ENCODE measurements at regions not wholly inside any gene's neighbourhood (a gene's known extent, or its start where the extent isn't known, plus 50 kb on each side); places are given as distances from the start of the nearest gene placed in this dataset.

GRCh38 chr19:30711296-30711695, 339.1 kb downstream of the ZNF536 start:
- no peak for TF ChIP-seq CTCF (IDR thresholded peaks at IDR 0.05; ENCODE audit: low read depth, low read length, missing control alignments)
- in situ Hi-C loops (cut with HindIII; ENCODE audit: low sequenced_read_pairs) = no loop called here

GRCh38 chr19:30710721-30711120, 338.5 kb downstream of the ZNF536 start:
- DNase-seq (ENCODE audit: low read depth) = no peak
- in situ Hi-C loops (cut with HindIII; ENCODE audit: low sequenced_read_pairs) = no loop called here
- no peak for TF ChIP-seq CTCF (IDR thresholded peaks at IDR 0.05; ENCODE audit: low read depth, low read length, missing control alignments)
- H3K4me3 ChIP-seq (ENCODE audit: low read depth, low read length) = no peak overlapping the region

More at GRCh38 chr19:30711296-30711695, 339.1 kb downstream of the ZNF536 start:
- H3K4me3 ChIP-seq (ENCODE audit: low read depth, low read length) = no peak overlapping the region
- DNase-seq (ENCODE audit: low read depth) = no peak

- H3K4me3 ChIP-seq (ENCODE audit: low read depth, low read length) = no peak overlapping the region
- in situ Hi-C loops (cut with HindIII; ENCODE audit: low sequenced_read_pairs) = no loop called here
- TF ChIP-seq CTCF (IDR thresholded peaks at IDR 0.05; ENCODE audit: low read depth, low read length, missing control alignments) = no peak
- DNase-seq (ENCODE audit: low read depth) = no peak
Measured at GRCh38 chr19:30708416-30709178, 336.4 kb downstream of the ZNF536 start.

GRCh38 chr19:30704771-30705330, 332.7 kb downstream of the ZNF536 start:
- in situ Hi-C loops (cut with HindIII; ENCODE audit: low sequenced_read_pairs) = no loop called here
- TF ChIP-seq CTCF (IDR thresholded peaks at IDR 0.05; ENCODE audit: low read depth, low read length, missing control alignments) = no peak
- no peak for DNase-seq (ENCODE audit: low read depth)
- H3K4me3 ChIP-seq (ENCODE audit: low read depth, low read length) = no peak overlapping the region

- no peak overlapping the region for H3K4me3 ChIP-seq (ENCODE audit: low read depth, low read length)
- in situ Hi-C loops (cut with HindIII; ENCODE audit: low sequenced_read_pairs) = no loop called here
- TF ChIP-seq CTCF (IDR thresholded peaks at IDR 0.05; ENCODE audit: low read depth, low read length, missing control alignments) = no peak
- DNase-seq (ENCODE audit: low read depth) = no peak
Measured at GRCh38 chr19:30703645-30704044, 331.5 kb downstream of the ZNF536 start.

- DNase-seq (ENCODE audit: low read depth) = no peak
- no peak for TF ChIP-seq CTCF (IDR thresholded peaks at IDR 0.05; ENCODE audit: low read depth, low read length, missing control alignments)
- in situ Hi-C loops (cut with HindIII; ENCODE audit: low sequenced_read_pairs) = no loop called here
- H3K4me3 ChIP-seq (ENCODE audit: low read depth, low read length) = no peak overlapping the region
Measured at GRCh38 chr19:30701178-30701577, 329.0 kb downstream of the ZNF536 start.

Measured in astrocyte of the cerebellum (primary cell).